ENCODE measurements at regions not wholly inside any gene's neighbourhood (a gene's known extent, or its start where the extent isn't known, plus 50 kb on each side); places are given as distances from the start of the nearest gene placed in this dataset.

DNA sequence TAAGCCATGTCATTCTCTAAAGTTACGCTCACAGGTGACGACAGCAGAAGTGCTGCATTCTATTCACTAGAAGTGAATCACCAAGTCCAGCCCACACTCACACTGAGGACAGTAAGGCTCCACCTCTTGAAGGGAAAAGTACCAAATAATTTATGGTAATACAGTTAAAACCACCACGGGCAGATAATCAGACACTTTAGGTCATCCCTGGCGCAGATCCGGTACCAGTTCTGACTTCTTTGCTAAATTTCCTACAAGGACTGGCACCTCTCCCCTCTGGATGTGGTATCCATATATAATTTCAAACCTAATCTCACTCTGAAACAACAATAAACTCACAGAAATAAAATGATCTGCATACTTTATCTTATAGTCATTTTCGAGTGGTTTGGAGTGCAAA lies 954.7 kb upstream of the GHITM start:
- TF ChIP-seq, protein P1, sequence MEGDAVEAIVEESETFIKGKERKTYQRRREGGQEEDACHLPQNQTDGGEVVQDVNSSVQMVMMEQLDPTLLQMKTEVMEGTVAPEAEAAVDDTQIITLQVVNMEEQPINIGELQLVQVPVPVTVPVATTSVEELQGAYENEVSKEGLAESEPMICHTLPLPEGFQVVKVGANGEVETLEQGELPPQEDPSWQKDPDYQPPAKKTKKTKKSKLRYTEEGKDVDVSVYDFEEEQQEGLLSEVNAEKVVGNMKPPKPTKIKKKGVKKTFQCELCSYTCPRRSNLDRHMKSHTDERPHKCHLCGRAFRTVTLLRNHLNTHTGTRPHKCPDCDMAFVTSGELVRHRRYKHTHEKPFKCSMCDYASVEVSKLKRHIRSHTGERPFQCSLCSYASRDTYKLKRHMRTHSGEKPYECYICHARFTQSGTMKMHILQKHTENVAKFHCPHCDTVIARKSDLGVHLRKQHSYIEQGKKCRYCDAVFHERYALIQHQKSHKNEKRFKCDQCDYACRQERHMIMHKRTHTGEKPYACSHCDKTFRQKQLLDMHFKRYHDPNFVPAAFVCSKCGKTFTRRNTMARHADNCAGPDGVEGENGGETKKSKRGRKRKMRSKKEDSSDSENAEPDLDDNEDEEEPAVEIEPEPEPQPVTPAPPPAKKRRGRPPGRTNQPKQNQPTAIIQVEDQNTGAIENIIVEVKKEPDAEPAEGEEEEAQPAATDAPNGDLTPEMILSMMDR (IDR thresholded peaks at IDR 0.05; ENCODE audit: low read length) = no peak
- no peak for TF ChIP-seq EZH2phosphoT487 (IDR thresholded peaks at IDR 0.05; ENCODE audit: low read length)

Measured in MM.1S (cell line).